ENCODE measurements at regions not wholly inside any gene's neighbourhood (a gene's known extent, or its start where the extent isn't known, plus 50 kb on each side); places are given as distances from the start of the nearest gene placed in this dataset.
"Not testable (repeated sequence)": the region's sequence is repeated elsewhere in the genome, so short reads cannot be mapped to it uniquely, and the experiment has no call there.

GRCh38 chr5:12870872-12871539 lies 966.8 kb upstream of the CTNND2 start (continued):
- TF ChIP-seq ZNF565 (CRISPR knock-in tag; conservative IDR thresholded peaks at IDR 0.05; ENCODE audit: low read depth) (no peak), ZNF8 (CRISPR knock-in tag; IDR thresholded peaks at IDR 0.05) (no peak), GLIS3 (CRISPR knock-in tag; IDR thresholded peaks at IDR 0.05) (no peak)
- TF ChIP-seq, protein P1, sequence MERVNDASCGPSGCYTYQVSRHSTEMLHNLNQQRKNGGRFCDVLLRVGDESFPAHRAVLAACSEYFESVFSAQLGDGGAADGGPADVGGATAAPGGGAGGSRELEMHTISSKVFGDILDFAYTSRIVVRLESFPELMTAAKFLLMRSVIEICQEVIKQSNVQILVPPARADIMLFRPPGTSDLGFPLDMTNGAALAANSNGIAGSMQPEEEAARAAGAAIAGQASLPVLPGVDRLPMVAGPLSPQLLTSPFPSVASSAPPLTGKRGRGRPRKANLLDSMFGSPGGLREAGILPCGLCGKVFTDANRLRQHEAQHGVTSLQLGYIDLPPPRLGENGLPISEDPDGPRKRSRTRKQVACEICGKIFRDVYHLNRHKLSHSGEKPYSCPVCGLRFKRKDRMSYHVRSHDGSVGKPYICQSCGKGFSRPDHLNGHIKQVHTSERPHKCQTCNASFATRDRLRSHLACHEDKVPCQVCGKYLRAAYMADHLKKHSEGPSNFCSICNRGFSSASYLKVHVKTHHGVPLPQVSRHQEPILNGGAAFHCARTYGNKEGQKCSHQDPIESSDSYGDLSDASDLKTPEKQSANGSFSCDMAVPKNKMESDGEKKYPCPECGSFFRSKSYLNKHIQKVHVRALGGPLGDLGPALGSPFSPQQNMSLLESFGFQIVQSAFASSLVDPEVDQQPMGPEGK (CRISPR knock-in tag; IDR thresholded peaks at IDR 0.05; ENCODE audit: borderline replicate concordance): no peak

DNA sequence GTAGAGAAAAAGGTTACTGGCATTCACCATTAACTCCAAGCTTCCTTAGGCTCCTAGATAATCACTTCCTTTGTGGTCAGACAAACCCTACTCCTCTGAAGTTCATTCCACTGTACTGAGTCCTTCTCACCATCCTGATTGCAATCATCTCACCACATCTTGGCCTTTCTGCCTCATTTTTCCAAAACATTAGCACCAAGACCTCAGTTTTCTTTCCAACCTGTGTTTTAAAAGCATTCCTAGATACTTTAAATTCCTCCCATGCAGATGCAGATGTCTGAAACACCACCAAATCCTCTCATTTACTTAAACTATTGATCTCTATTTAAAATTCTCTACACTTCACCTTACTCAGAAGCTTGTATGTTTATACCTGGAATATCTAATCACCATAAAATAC lies 961.3 kb upstream of the CTNND2 start:
- TF ChIP-seq TOX (CRISPR knock-in tag; IDR thresholded peaks at IDR 0.05; ENCODE audit: borderline replicate concordance): no peak
- TF ChIP-seq RARB (CRISPR knock-in tag; IDR thresholded peaks at IDR 0.05): no peak
- no peak for TF ChIP-seq ZNF70 (CRISPR knock-in tag; IDR thresholded peaks at IDR 0.05)
- TF ChIP-seq ZFP3 (CRISPR knock-in tag; IDR thresholded peaks at IDR 0.05): no peak
- TF ChIP-seq CSDC2 (CRISPR knock-in tag; IDR thresholded peaks at IDR 0.05): no peak
- no peak for TF ChIP-seq PPARA (CRISPR knock-in tag; IDR thresholded peaks at IDR 0.05; ENCODE audit: borderline replicate concordance)
- no peak for TF ChIP-seq CREB5 (CRISPR knock-in tag; IDR thresholded peaks at IDR 0.05; ENCODE audit: low read depth)
- TF ChIP-seq BACH2 (CRISPR knock-in tag; IDR thresholded peaks at IDR 0.05; ENCODE audit: borderline replicate concordance): no peak
- TF ChIP-seq SNAI2 (CRISPR knock-in tag; IDR thresholded peaks at IDR 0.05): no peak
- ATAC-seq: no peak

DNA sequence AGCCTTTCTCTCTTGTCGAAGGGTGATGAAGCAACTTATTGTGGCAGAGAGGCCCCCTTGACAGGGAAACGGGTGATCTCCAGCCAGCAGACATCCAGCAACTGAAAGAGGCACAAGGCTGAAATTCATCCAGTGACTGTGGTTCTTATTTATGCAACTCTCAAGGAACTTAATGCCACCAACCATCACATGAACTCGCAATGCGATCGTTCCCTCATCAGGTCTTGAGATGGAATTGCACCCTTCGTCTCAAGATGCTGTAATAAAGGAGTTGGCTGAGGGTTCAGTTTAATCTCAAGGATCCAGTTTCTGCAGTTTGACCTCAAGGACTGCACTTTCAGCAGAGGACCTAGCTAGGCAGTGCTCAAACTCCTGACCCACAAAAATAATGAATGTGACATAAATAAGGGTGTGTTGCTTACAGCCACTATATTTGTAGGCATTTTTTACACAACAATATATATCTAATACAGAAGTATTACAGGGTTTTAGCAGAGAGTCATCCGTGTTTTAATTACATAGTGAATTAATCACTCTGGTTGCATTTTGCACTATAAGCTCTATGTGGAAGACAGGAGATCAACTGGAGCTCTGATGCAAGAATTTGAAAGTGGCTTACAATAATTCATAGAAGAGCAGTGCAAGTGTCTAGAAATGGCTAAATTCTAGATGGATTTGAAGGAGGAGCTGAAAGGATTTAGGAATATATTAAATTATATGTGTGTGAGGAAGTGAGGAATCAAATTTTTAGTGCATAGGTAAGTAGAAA lies 957.8 kb upstream of the CTNND2 start:
- no peak for ATAC-seq
- TF ChIP-seq TOX (CRISPR knock-in tag; IDR thresholded peaks at IDR 0.05; ENCODE audit: borderline replicate concordance) (no peak), ESRRG (CRISPR knock-in tag; IDR thresholded peaks at IDR 0.05) (no peak), ZFP30 (CRISPR knock-in tag; IDR thresholded peaks at IDR 0.05) (no peak)
- TF ChIP-seq, protein P2, sequence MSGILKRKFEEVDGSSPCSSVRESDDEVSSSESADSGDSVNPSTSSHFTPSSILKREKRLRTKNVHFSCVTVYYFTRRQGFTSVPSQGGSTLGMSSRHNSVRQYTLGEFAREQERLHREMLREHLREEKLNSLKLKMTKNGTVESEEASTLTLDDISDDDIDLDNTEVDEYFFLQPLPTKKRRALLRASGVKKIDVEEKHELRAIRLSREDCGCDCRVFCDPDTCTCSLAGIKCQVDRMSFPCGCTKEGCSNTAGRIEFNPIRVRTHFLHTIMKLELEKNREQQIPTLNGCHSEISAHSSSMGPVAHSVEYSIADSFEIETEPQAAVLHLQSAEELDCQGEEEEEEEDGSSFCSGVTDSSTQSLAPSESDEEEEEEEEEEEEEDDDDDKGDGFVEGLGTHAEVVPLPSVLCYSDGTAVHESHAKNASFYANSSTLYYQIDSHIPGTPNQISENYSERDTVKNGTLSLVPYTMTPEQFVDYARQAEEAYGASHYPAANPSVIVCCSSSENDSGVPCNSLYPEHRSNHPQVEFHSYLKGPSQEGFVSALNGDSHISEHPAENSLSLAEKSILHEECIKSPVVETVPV (CRISPR knock-in tag; IDR thresholded peaks at IDR 0.05): no peak

GRCh38 chr5:12856105-12856504 lies 951.9 kb upstream of the CTNND2 start:
- not testable (repeated sequence) for ATAC-seq

- TF ChIP-seq TCF4 (CRISPR knock-in tag; IDR thresholded peaks at IDR 0.05; ENCODE audit: borderline replicate concordance): no peak
- TF ChIP-seq ZNF565 (CRISPR knock-in tag; conservative IDR thresholded peaks at IDR 0.05; ENCODE audit: low read depth): no peak
- TF ChIP-seq GLIS3 (CRISPR knock-in tag; IDR thresholded peaks at IDR 0.05): no peak
- ATAC-seq: no peak
Measured at GRCh38 chr5:12854386-12854785, 950.1 kb upstream of the CTNND2 start.

DNA sequence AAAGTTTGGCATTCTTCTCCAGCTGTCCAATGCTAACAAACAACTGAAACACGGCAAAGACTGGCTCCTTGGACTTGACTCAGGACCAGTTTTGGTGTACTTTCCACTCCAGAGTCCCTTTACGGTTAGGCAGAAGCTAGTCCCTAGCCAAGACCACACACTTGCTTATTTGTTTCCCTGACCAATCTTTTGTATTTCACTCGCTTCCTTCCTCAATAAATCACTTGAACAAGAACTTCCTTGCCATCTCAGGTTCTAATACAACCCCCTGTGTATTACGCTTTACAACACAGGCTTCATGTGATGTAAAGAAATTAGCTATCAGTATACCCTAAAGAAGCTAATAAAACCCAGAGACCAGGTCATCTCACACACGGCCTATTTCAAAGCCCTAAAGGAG lies 947.5 kb upstream of the CTNND2 start:
- ATAC-seq: no peak
- TF ChIP-seq PPARA (CRISPR knock-in tag; IDR thresholded peaks at IDR 0.05; ENCODE audit: borderline replicate concordance): no peak
- TF ChIP-seq ISL1 (CRISPR knock-in tag; IDR thresholded peaks at IDR 0.05): no peak
- no peak for TF ChIP-seq TSHZ2 (CRISPR knock-in tag; IDR thresholded peaks at IDR 0.05)
- TF ChIP-seq CREB5 (CRISPR knock-in tag; IDR thresholded peaks at IDR 0.05; ENCODE audit: low read depth): no peak

All from SK-N-SH treated with all-trans-retinoic acid at 6 μM for 48 hours (cell line).